Testis (tissue), 2 donors: ENCODE measurements at regions not wholly inside any gene's neighbourhood (a gene's known extent, or its start where the extent isn't known, plus 50 kb on each side); places are given as distances from the start of the nearest gene placed in this dataset.

ENCODE experiments used
- CTCF ChIP-seq, 3 experiments: fragments of 450-650 bp in 2 of 3; fragments of 200-600 bp in 1 of 3; sonication (generic) in 1 of 3; IDR thresholded peaks; one replicate each; pipeline ENCODE4 v1.5.1; 2016 to 2019; ENCODE audit warnings: antibody characterized with exemption in 3 of 3, mild to moderate bottlenecking in 2 of 3, moderate library complexity in 1 of 3
- POLR2A ChIP-seq: fragments of 450-650 bp; IDR thresholded peaks from one replicate; pipeline ENCODE4 v1.6.1; 2017; ENCODE audit warnings: antibody characterized with exemption, mild to moderate bottlenecking, moderate library complexity

- TF ChIP-seq CTCF (IDR thresholded peaks at IDR 0.05) (no peak), POLR2A (no peak)
Observed at GRCh38 chr10:132134241-132135052, 52.3 kb upstream of the DPYSL4 start.
